ENCODE measurements at regions not wholly inside any gene's neighbourhood (a gene's known extent, or its start where the extent isn't known, plus 50 kb on each side); places are given as distances from the start of the nearest gene placed in this dataset.
"Not testable (repeated sequence)": the region's sequence is repeated elsewhere in the genome, so short reads cannot be mapped to it uniquely, and the experiment has no call there.

- Histone ChIP-seq H3K27me3 (ENCODE audit: insufficient read depth, low read depth, severe bottlenecking) (no peaks in the 10 kb centered on the region), H3K4me3 (ENCODE audit: low read depth, low read length) (no peak overlapping the region)
- no peak for DNase-seq
Observed at GRCh38 chr9:81427870-81428269, 261.5 kb downstream of the TLE1 start.

GRCh38 chr9:81424431-81424830 lies 264.9 kb downstream of the TLE1 start:
- no peak for DNase-seq
- H3K4me3 ChIP-seq (ENCODE audit: low read depth, low read length), result no peak overlapping the region
- TF ChIP-seq CTCF (IDR thresholded peaks at IDR 0.05; ENCODE audit: low read depth, low read length), result no peak
- H3K27ac ChIP-seq, result no peak overlapping the region
- no peaks in the 10 kb centered on the region for H3K27me3 ChIP-seq (ENCODE audit: insufficient read depth, low read depth, severe bottlenecking)
- no peaks in the 10 kb centered on the region for H3K36me3 ChIP-seq
- peaks cover 6% of the 10 kb centered on the region for H3K9me3 ChIP-seq (ENCODE audit: severe bottlenecking)

More at GRCh38 chr9:81427870-81428269, 261.5 kb downstream of the TLE1 start:
- Histone ChIP-seq H3K27ac (no peak overlapping the region), H3K9me3 (ENCODE audit: severe bottlenecking) (peaks cover 7% of the 10 kb centered on the region), H3K36me3 (no peaks in the 10 kb centered on the region)
- TF ChIP-seq CTCF (IDR thresholded peaks at IDR 0.05; ENCODE audit: low read depth, low read length), result no peak

DNA sequence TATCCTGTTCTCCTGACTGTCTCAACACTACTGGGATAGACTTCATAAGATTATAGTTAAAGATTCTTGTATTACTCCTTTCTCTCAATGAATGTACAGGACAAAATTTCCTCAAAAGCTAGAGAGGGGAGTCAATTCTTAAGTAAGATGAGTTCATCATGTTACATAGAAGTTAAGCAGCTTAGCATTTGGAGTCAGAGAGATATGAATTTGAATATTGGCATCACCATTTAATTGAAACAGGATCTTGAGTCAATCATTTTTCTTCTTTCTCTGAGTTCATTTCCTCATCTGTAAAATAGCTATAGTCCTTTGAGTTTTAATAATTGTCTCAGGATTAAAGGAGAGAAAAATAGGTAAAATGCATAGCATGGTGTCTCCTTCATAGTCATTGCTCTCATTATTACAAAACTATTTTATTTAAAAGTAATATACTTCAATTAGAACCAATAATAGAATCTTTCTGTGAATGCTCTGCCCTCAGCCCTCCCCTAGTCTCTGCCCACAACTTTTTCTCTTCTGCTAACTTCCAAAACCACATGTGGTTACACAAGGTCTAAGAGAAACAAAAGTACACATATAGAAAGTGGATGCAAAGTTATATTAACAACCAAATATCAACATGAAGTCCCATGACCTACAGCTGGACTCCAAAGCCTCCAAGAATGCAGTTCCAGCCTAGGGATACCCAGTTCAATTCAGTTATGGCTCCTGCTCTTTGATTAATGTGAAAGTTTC lies 265.6 kb downstream of the TLE1 start:
- H3K4me3 ChIP-seq (ENCODE audit: low read depth, low read length), result no peak overlapping the region
- no peaks in the 10 kb centered on the region for H3K27me3 ChIP-seq (ENCODE audit: insufficient read depth, low read depth, severe bottlenecking)
- DNase-seq, result no peak
- H3K27ac ChIP-seq, result no peak overlapping the region
- no peaks in the 10 kb centered on the region for H3K36me3 ChIP-seq
- no peak for TF ChIP-seq CTCF (IDR thresholded peaks at IDR 0.05; ENCODE audit: low read depth, low read length)
- H3K9me3 ChIP-seq (ENCODE audit: severe bottlenecking), result peaks cover 6% of the 10 kb centered on the region

GRCh38 chr9:81421090-81421489 lies 268.3 kb downstream of the TLE1 start:
- not testable (repeated sequence) for H3K27me3 ChIP-seq (ENCODE audit: insufficient read depth, low read depth, severe bottlenecking); H3K9me3 ChIP-seq (ENCODE audit: severe bottlenecking); H3K27ac ChIP-seq; H3K4me3 ChIP-seq (ENCODE audit: low read depth, low read length); DNase-seq; H3K36me3 ChIP-seq

- no peak overlapping the region for H3K4me3 ChIP-seq (ENCODE audit: low read depth, low read length)
- no peak for TF ChIP-seq CTCF (IDR thresholded peaks at IDR 0.05; ENCODE audit: low read depth, low read length)
Observed at GRCh38 chr9:81420024-81420423, 269.3 kb downstream of the TLE1 start.

GRCh38 chr9:81417941-81418340 lies 271.4 kb downstream of the TLE1 start:
- no peak for TF ChIP-seq CTCF (IDR thresholded peaks at IDR 0.05; ENCODE audit: low read depth, low read length)
- H3K27me3 ChIP-seq (ENCODE audit: insufficient read depth, low read depth, severe bottlenecking), result no peaks in the 10 kb centered on the region
- H3K36me3 ChIP-seq, result no peaks in the 10 kb centered on the region
- H3K27ac ChIP-seq, result no peak overlapping the region
- no peak overlapping the region for H3K4me3 ChIP-seq (ENCODE audit: low read depth, low read length)
- DNase-seq, result no peak
- H3K9me3 ChIP-seq (ENCODE audit: severe bottlenecking), result peaks cover 6% of the 10 kb centered on the region

More at GRCh38 chr9:81420024-81420423, 269.3 kb downstream of the TLE1 start:
- DNase-seq, result no peak
- H3K27me3 ChIP-seq (ENCODE audit: insufficient read depth, low read depth, severe bottlenecking), result no peaks in the 10 kb centered on the region
- no peak overlapping the region for H3K27ac ChIP-seq
- H3K36me3 ChIP-seq, result no peaks in the 10 kb centered on the region
- peaks cover 6% of the 10 kb centered on the region for H3K9me3 ChIP-seq (ENCODE audit: severe bottlenecking)

Measured in WERI-Rb-1 (cell line).